Thyroid gland (tissue), 4 donors: ENCODE measurements at regions not wholly inside any gene's neighbourhood (a gene's known extent, or its start where the extent isn't known, plus 50 kb on each side); places are given as distances from the start of the nearest gene placed in this dataset.

Experiments
- DNase-seq, 2 donors: peaks; one replicate each; pipeline ENCODE4 v3.0.0-alpha.2; 2019
- H3K27ac ChIP-seq, 3 donors: fragments of 200-600 bp; sonication (generic); 1 replicate in 2 of 3; 2 replicates in 1 of 3; pipeline ENCODE4 v1.5.1; 2016 to 2019; ENCODE audit warnings: mild to moderate bottlenecking in 1 of 3, moderate library complexity in 1 of 3
- H3K27me3 ChIP-seq: fragments of 200-600 bp; sonication (generic); one replicate; pipeline ENCODE4 v1.5.1; 2019
- H3K36me3 ChIP-seq, 2 donors: fragments of 200-600 bp; sonication (generic); one replicate each; pipeline ENCODE4 v1.5.1; 2016 to 2019
- H3K4me1 ChIP-seq, 2 donors: fragments of 200-600 bp; sonication (generic); one replicate each; pipeline ENCODE4 v1.5.1; 2017 to 2019
- H3K4me3 ChIP-seq, 3 donors: fragments of 200-600 bp; sonication (generic); replicated peaks in 1 of 3; 1 replicate in 2 of 3; 2 replicates in 1 of 3; pipeline ENCODE4 v1.5.1; 2016; ENCODE audit warnings: mild to moderate bottlenecking in 1 of 3
- H3K9me3 ChIP-seq: fragments of 200-600 bp; sonication (generic); one replicate; pipeline ENCODE4 v1.5.1; 2017
- CTCF ChIP-seq, 6 experiments: fragments of 200-600 bp in 3 of 6; fragments of 450-650 bp in 3 of 6; sonication (generic) in 3 of 6; IDR thresholded peaks; one replicate each; pipeline ENCODE4 v1.5.1; 2016 to 2019; ENCODE audit warnings: antibody characterized with exemption in 6 of 6, mild to moderate bottlenecking in 2 of 6, inconsistent platforms in 1 of 6, moderate library complexity in 1 of 6
- POLR2A ChIP-seq, 2 donors: fragments of 450-650 bp; IDR thresholded peaks; one replicate each; pipeline ENCODE4 v1.6.1; 2017; ENCODE audit warnings: antibody characterized with exemption in 2 of 2, mild to moderate bottlenecking in 2 of 2, moderate library complexity in 1 of 2
- WGBS, 2 donors: methylation state at CpG; one replicate each; pipeline ENCODE4 v1.1.5; 2017; 5-methylcytosine and 5-hydroxymethylcytosine counted together
- intact Hi-C: fragments of 100-400 bp; cut with DNase I; formaldehyde crosslinking; loops from one replicate; pipeline ENCODE4 v1.15.1; 2023

DNA sequence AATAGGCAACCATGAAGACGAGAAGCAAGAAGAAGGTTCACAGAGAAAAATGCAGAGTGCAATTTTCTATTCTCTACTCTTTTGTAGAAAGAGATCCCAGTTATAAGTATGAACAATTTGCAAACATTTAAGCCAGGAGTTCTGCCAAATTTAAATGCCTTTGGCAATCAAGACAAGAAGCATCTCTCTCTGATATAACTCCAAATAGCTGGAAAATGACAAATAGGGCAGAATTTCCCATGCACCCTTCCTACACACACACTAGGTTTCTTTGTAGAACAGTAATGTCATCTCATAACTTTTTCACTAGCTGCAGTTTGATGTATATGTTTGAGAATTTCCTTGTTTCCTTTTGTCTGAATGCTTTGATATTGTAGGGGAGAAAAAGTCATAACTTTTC is 333.5 kb upstream of the AZI2 start:
- Histone ChIP-seq H3K27ac (no peak overlapping the region), H3K9me3 (no peaks in the 10 kb centered on the region), H3K36me3 (no peaks in the 10 kb centered on the region), H3K4me1 (no peaks in the 10 kb centered on the region), H3K4me3 (no peak overlapping the region), H3K27me3 (no peaks in the 10 kb centered on the region)
- no peak for DNase-seq
- intact Hi-C loops: no loop called here
- TF ChIP-seq POLR2A (IDR thresholded peaks at IDR 0.05): no peak
- no peak for TF ChIP-seq CTCF (IDR thresholded peaks at IDR 0.05)
- WGBS, 2 donors: 78 to 86% methylated on average over 1 of the region's 1 CpG

DNA sequence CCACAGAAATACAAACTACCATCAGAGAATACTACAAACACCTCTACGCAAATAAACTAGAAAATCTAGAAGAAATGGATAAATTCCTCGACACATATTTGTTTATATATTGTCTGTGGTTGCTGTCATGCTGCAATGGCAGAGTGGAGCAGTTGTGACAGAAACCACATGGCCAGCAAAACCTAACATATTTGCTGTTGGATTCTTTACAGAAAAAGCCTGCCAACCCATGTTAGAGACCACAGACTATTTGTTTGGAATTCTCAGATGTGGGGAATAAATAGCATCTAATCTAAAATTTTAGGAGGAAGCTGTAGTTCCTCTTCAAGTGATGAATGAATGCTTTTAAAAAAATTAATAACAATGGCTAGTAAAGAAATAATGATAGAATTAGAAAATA is 341.6 kb upstream of the AZI2 start:
- 92 to 98% methylated on average over 2 of the region's 2 CpGs for WGBS, 2 donors
- H3K36me3 ChIP-seq: no peaks in the 10 kb centered on the region
- H3K27ac ChIP-seq: no peak overlapping the region
- no peaks in the 10 kb centered on the region for H3K27me3 ChIP-seq
- no peak for DNase-seq
- H3K4me3 ChIP-seq: no peak overlapping the region
- H3K9me3 ChIP-seq: no peaks in the 10 kb centered on the region
- intact Hi-C loops: no loop called here
- no peaks in the 10 kb centered on the region for H3K4me1 ChIP-seq
- TF ChIP-seq POLR2A (IDR thresholded peaks at IDR 0.05) (no peak), CTCF (IDR thresholded peaks at IDR 0.05) (no peak)

GRCh38 chr3:28698706-28699105 is 350.1 kb upstream of the AZI2 start:
- H3K27me3 ChIP-seq: no peaks in the 10 kb centered on the region
- TF ChIP-seq CTCF (IDR thresholded peaks at IDR 0.05): no peak
- no peak for TF ChIP-seq POLR2A (IDR thresholded peaks at IDR 0.05)
- no peak overlapping the region for H3K27ac ChIP-seq
- H3K36me3 ChIP-seq: no peaks in the 10 kb centered on the region
- H3K4me3 ChIP-seq: no peak overlapping the region
- no peaks in the 10 kb centered on the region for H3K4me1 ChIP-seq
- WGBS, 2 donors: 87 to 94% methylated on average over 2 of the region's 2 CpGs
- no peak for DNase-seq
- intact Hi-C loops: no loop called here
- H3K9me3 ChIP-seq: no peaks in the 10 kb centered on the region

GRCh38 chr3:28699283-28699682 is 350.7 kb upstream of the AZI2 start:
- Histone ChIP-seq H3K36me3 (no peaks in the 10 kb centered on the region), H3K4me3 (no peak overlapping the region), H3K27ac (no peak overlapping the region), H3K4me1 (no peaks in the 10 kb centered on the region), H3K9me3 (no peaks in the 10 kb centered on the region), H3K27me3 (no peaks in the 10 kb centered on the region)
- no peak for DNase-seq
- no peak for TF ChIP-seq CTCF (IDR thresholded peaks at IDR 0.05)
- no peak for TF ChIP-seq POLR2A (IDR thresholded peaks at IDR 0.05)
- WGBS, 2 donors: 77 to 89% methylated on average over 2 of the region's 2 CpGs
- intact Hi-C loops: no loop called here

- intact Hi-C loops: no loop called here
- WGBS, 2 donors: 70 to 89% methylated on average over 5 of the region's 5 CpGs
- no peak for TF ChIP-seq CTCF (IDR thresholded peaks at IDR 0.05)
- no peak for TF ChIP-seq POLR2A (IDR thresholded peaks at IDR 0.05)
- Histone ChIP-seq H3K27me3 (no peaks in the 10 kb centered on the region), H3K9me3 (no peaks in the 10 kb centered on the region), H3K36me3 (no peaks in the 10 kb centered on the region), H3K4me3 (no peak overlapping the region), H3K27ac (no peak overlapping the region), H3K4me1 (no peaks in the 10 kb centered on the region)
- DNase-seq: no peak
Measured at GRCh38 chr3:28700728-28701127, 352.1 kb upstream of the AZI2 start.
